ENCODE measurements at regions not wholly inside any gene's neighbourhood (a gene's known extent, or its start where the extent isn't known, plus 50 kb on each side); places are given as distances from the start of the nearest gene placed in this dataset.

- no peak overlapping the region for H3K4me3 Mint-ChIP-seq
Observed at GRCh38 chr4:96092151-96092705, 252.3 kb downstream of the PDHA2 start.

GRCh38 chr4:96093057-96093456 lies 253.2 kb downstream of the PDHA2 start:
- H3K27me3 Mint-ChIP-seq, result no peaks in the 10 kb centered on the region
- H3K4me3 Mint-ChIP-seq, result no peak overlapping the region
- ATAC-seq, result no peak
- H3K27ac Mint-ChIP-seq, result no peak overlapping the region
- peaks cover 0 to 11% (median 0%) of the 10 kb centered on the region in 9 donors for H3K9me3 Mint-ChIP-seq
- POLR2A ChIA-PET, result no interaction called here
- H3K36me3 Mint-ChIP-seq, result no peaks in the 10 kb centered on the region
- H3K4me1 Mint-ChIP-seq, result no peaks in the 10 kb centered on the region
- no peak for DNase-seq

More at GRCh38 chr4:96092151-96092705, 252.3 kb downstream of the PDHA2 start:
- no peaks in the 10 kb centered on the region for H3K4me1 Mint-ChIP-seq
- DNase-seq (no peak), ATAC-seq (no peak)
- POLR2A ChIA-PET, result no interaction called here
- H3K27me3 Mint-ChIP-seq, result no peaks in the 10 kb centered on the region
- peaks cover 0 to 8% (median 2%) of the 10 kb centered on the region in 9 donors for H3K9me3 Mint-ChIP-seq
- no peak overlapping the region for H3K27ac Mint-ChIP-seq
- H3K36me3 Mint-ChIP-seq, result no peaks in the 10 kb centered on the region

DNA sequence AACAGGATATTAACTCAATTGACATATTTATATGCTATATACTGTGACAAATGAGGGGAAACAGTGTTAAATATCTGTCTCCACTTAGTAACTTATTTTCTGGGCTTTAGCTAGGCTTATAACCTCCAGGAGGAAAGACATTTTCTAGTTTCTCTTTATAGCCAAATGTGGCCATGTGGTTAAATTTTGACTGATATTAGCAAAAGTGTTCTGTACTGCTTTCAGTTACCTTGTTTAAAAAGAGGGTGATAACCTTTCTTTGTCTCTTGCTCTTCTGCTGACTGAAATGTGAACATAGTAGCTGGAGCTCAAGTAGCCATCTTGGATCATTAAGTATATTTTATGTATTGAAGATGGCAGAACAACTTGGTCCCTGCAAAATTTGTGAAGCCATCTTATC lies 253.7 kb downstream of the PDHA2 start:
- ATAC-seq (no peak), DNase-seq (no peak)
- Mint-ChIP-seq H3K4me1 (no peaks in the 10 kb centered on the region), H3K4me3 (no peak overlapping the region), H3K36me3 (no peaks in the 10 kb centered on the region), H3K27me3 (no peaks in the 10 kb centered on the region), H3K27ac (no peak overlapping the region), H3K9me3 (peaks cover 0 to 11% (median 0%) of the 10 kb centered on the region in 9 donors)
- POLR2A ChIA-PET, result no interaction called here

DNA sequence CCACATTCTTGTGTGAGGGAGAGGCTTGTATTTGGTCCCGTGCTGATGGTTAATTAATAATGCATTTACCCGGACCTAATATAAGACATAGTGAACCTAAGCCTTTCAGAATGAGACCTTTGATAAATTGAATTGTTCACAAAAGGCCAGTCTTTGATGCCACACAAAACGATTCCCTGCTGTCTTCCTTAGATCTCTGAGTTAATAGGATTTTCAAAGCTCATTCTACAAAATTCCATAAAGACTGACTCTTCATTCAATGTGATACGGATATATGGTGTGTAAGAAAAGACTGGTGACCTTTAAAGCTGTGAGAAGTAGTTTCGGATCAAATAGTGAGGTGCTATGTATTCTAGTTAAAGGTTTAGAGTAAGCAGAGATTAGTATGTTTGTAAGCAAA lies 254.3 kb downstream of the PDHA2 start:
- Mint-ChIP-seq H3K36me3 (no peaks in the 10 kb centered on the region), H3K27me3 (no peaks in the 10 kb centered on the region), H3K4me3 (no peak overlapping the region), H3K27ac (no peak overlapping the region), H3K9me3 (peaks cover 0 to 9% (median 0%) of the 10 kb centered on the region in 9 donors), H3K4me1 (no peaks in the 10 kb centered on the region)
- ATAC-seq (no peak), DNase-seq (no peak)
- POLR2A ChIA-PET, result no interaction called here

DNA sequence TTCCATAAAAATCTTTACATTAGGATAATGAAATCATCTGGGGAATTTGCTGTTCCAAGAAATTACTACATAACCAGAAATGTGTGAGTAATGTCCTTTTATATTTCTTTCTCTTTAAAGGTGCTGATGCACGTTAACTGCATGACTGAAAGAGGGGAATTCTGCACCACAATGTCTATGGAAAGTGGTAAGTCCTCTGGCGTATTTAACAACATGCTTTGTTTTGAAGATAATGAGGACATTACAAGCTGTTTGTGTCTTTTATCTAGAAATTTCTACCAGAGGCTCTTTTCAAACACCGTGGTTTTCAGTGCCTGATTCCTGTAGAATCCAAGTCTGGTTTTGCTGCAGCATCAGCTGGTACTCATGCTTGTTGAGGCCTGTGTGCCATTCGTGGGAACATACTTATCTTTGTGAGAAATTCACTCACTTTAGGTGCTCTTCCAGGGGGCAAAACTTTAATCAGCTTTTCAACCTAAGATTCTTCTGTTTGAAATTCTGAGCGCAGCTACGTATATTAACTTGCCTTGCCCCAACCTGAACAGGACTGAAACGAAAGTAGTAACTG lies 257.2 kb downstream of the PDHA2 start:
- Mint-ChIP-seq H3K27me3 (peaks cover 0 to 1% (median 0%) of the 10 kb centered on the region in 5 donors), H3K9me3 (peaks cover 0 to 14% (median 2%) of the 10 kb centered on the region in 9 donors), H3K27ac (no peak overlapping the region), H3K4me3 (no peak overlapping the region), H3K36me3 (no peaks in the 10 kb centered on the region), H3K4me1 (no peaks in the 10 kb centered on the region)
- ATAC-seq (no peak), DNase-seq (no peak)
- POLR2A ChIA-PET, result no interaction called here

DNA sequence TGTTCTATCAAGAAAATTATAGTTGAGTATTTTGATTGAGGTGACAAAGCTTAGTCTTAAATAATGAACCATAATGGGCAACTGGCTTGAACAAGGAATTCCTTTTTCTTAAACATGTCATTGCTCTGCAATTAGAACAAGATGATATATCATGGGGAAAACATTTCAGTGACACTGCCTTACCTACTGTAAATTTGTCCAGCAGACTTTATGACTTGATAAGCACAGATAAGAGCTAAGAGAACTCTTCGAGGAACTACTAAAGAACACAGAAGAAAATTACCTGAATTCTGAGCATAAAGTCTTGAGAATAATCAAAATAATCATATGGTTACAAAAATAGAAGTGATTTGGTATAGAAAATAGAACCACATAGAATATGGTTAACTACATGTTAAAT lies 257.8 kb downstream of the PDHA2 start:
- POLR2A ChIA-PET, result no interaction called here
- Mint-ChIP-seq H3K9me3 (peaks cover 0 to 17% (median 2%) of the 10 kb centered on the region in 9 donors), H3K4me3 (no peak overlapping the region), H3K27ac (no peak overlapping the region), H3K27me3 (peaks cover 0 to 1% (median 0%) of the 10 kb centered on the region in 5 donors), H3K4me1 (no peaks in the 10 kb centered on the region), H3K36me3 (no peaks in the 10 kb centered on the region)
- ATAC-seq, result no peak
- no peak for DNase-seq

DNA sequence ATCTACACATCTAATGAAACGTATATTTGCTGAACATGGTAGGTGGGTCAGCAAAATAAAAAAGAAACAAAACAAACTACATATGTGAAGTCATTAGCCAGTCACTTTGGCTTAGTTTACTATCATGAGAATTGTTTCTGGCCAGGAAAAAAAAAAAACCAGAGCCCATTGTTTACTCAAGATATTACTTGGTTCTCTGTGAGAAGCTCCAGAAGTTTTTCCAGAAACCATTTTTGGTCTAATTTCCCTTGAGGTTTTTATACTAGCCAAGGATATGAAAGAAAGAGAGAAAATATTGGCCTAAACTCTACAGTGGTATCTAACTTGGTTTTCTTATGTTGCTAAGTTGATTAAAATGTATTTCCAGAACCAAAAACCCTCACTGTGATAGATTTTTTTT lies 259.1 kb downstream of the PDHA2 start:
- POLR2A ChIA-PET, result no interaction called here
- Mint-ChIP-seq H3K4me1 (no peaks in the 10 kb centered on the region), H3K36me3 (no peaks in the 10 kb centered on the region), H3K9me3 (peaks cover 0 to 18% (median 2%) of the 10 kb centered on the region in 9 donors), H3K27me3 (peaks cover 0 to 1% (median 0%) of the 10 kb centered on the region in 5 donors), H3K27ac (no peak overlapping the region), H3K4me3 (no peak overlapping the region)
- ATAC-seq (no peak), DNase-seq (no peak)

GRCh38 chr4:96102541-96103026 lies 262.7 kb downstream of the PDHA2 start:
- Mint-ChIP-seq H3K36me3 (no peaks in the 10 kb centered on the region), H3K9me3 (peaks cover 0 to 20% (median 2%) of the 10 kb centered on the region in 9 donors), H3K27ac (no peak overlapping the region), H3K27me3 (peaks cover 0 to 1% (median 0%) of the 10 kb centered on the region in 5 donors), H3K4me3 (no peak overlapping the region), H3K4me1 (no peaks in the 10 kb centered on the region)
- POLR2A ChIA-PET, result no interaction called here
- no peak for ATAC-seq
- DNase-seq, result no peak

DNA sequence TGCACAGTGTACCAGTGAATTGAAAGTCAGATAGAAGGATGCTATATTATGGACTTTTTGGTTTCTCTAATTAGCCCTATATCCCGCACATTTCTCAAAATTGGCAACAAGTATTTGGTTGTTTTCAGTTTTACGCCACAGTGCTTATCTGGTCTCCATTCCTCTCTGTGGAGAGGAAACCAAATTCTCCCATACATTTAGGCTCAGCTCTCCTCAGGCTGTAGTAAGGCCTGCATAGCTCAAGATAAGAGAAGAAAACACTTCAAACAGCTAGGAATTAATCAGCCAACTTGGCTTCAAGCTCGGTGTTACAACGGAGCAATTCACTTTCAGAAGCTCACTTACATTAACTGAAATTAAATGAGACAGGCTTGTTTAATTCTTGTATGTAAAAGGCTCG lies 263.2 kb downstream of the PDHA2 start:
- POLR2A ChIA-PET, result no interaction called here
- no peaks in the 10 kb centered on the region for H3K36me3 Mint-ChIP-seq
- DNase-seq (no peak), ATAC-seq (no peak)
- no peaks in the 10 kb centered on the region for H3K4me1 Mint-ChIP-seq
- peaks cover 0 to 25% (median 2%) of the 10 kb centered on the region in 9 donors for H3K9me3 Mint-ChIP-seq
- no peak overlapping the region for H3K27ac Mint-ChIP-seq
- peaks cover 0 to 5% (median 0%) of the 10 kb centered on the region in 5 donors for H3K27me3 Mint-ChIP-seq
- H3K4me3 Mint-ChIP-seq, result no peak overlapping the region

GRCh38 chr4:96108146-96108545 lies 268.3 kb downstream of the PDHA2 start:
- Mint-ChIP-seq H3K27ac (no peak overlapping the region), H3K36me3 (no peaks in the 10 kb centered on the region), H3K27me3 (peaks cover 0 to 5% (median 0%) of the 10 kb centered on the region in 5 donors), H3K4me1 (no peaks in the 10 kb centered on the region), H3K4me3 (no peak overlapping the region), H3K9me3 (peaks cover 0 to 17% (median 0%) of the 10 kb centered on the region in 9 donors)
- POLR2A ChIA-PET, result no interaction called here
- no peak for DNase-seq
- ATAC-seq, result no peak

- Mint-ChIP-seq H3K27me3 (peaks cover 0 to 12% (median 0%) of the 10 kb centered on the region in 5 donors), H3K4me3 (no peak overlapping the region), H3K4me1 (no peaks in the 10 kb centered on the region), H3K36me3 (no peaks in the 10 kb centered on the region), H3K27ac (no peak overlapping the region), H3K9me3 (peaks cover 0 to 25% (median 0%) of the 10 kb centered on the region in 9 donors)
- POLR2A ChIA-PET, result no interaction called here
- ATAC-seq, result no peak
- DNase-seq, result no peak
Observed at GRCh38 chr4:96112631-96113030, 272.7 kb downstream of the PDHA2 start.

DNA sequence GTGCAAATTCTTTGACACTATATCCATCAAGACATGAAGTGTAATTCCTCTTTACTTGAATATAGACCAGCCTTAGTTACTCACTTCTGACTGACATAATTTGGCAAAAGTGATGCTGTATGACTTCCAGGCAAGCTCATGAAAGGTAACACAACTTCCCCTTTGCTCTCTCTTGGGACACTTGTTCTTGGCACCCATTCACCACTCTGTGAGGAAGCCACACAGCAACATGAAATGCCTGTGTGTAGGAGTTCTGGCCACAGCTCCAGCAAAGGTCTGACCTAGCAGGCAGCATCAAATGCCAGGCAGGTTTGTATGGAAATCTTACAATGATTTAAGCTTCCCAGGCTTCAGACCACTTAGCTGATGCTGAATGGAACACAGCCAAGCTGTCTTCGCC lies 280.3 kb downstream of the PDHA2 start:
- H3K27ac Mint-ChIP-seq, result no peak overlapping the region
- no peaks in the 10 kb centered on the region for H3K36me3 Mint-ChIP-seq
- POLR2A ChIA-PET, result no interaction called here
- no peak overlapping the region for H3K4me3 Mint-ChIP-seq
- H3K4me1 Mint-ChIP-seq, result no peaks in the 10 kb centered on the region
- DNase-seq (no peak), ATAC-seq (no peak)
- no peaks in the 10 kb centered on the region for H3K27me3 Mint-ChIP-seq
- H3K9me3 Mint-ChIP-seq, result peaks cover 0 to 10% (median 2%) of the 10 kb centered on the region in 9 donors

GRCh38 chr4:96126227-96126626 lies 286.3 kb downstream of the PDHA2 start:
- no peak for ATAC-seq
- POLR2A ChIA-PET, result no interaction called here
- Mint-ChIP-seq H3K27ac (no peak overlapping the region), H3K9me3 (peaks cover 0 to 10% (median 3%) of the 10 kb centered on the region in 9 donors), H3K4me1 (no peaks in the 10 kb centered on the region), H3K4me3 (no peak overlapping the region), H3K36me3 (no peaks in the 10 kb centered on the region), H3K27me3 (no peaks in the 10 kb centered on the region)
- DNase-seq, result no peak

GRCh38 chr4:96131186-96131585 lies 291.3 kb downstream of the PDHA2 start:
- no peak overlapping the region for H3K4me3 Mint-ChIP-seq
- no peaks in the 10 kb centered on the region for H3K36me3 Mint-ChIP-seq
- ATAC-seq, result no peak
- H3K27ac Mint-ChIP-seq, result no peak overlapping the region
- POLR2A ChIA-PET, result no interaction called here
- DNase-seq, result no peak
- H3K27me3 Mint-ChIP-seq, result no peaks in the 10 kb centered on the region
- H3K4me1 Mint-ChIP-seq, result no peaks in the 10 kb centered on the region
- H3K9me3 Mint-ChIP-seq, result peaks cover 0 to 4% (median 0%) of the 10 kb centered on the region in 9 donors

Data from naive thymus-derived CD8-positive, alpha-beta T cell (primary cell).